HFFc6 (cell line): ENCODE measurements at regions not wholly inside any gene's neighbourhood (a gene's known extent, or its start where the extent isn't known, plus 50 kb on each side); places are given as distances from the start of the nearest gene placed in this dataset.

ENCODE experiments used
- DNase-seq: peaks from one replicate; pipeline ENCODE4 v3.0.0-alpha.2; 2018
- H3K27ac Mint-ChIP-seq: 2 replicates; pipeline ENCODE4 v1.8.0; 2020; ENCODE audit warnings: mild to moderate bottlenecking, mixed read lengths
- H3K27me3 Mint-ChIP-seq: 2 replicates; pipeline ENCODE4 v1.8.0; 2021; ENCODE audit warnings: mild to moderate bottlenecking, moderate library complexity, mixed read lengths; ENCODE audit not compliant: insufficient read depth
- H3K36me3 Mint-ChIP-seq: 2 replicates; pipeline ENCODE4 v1.8.0; 2021; ENCODE audit warnings: low read depth, mixed read lengths
- H3K4me1 Mint-ChIP-seq: 2 replicates; pipeline ENCODE4 v1.8.0; 2020; ENCODE audit warnings: low read depth, mixed read lengths
- H3K4me3 Mint-ChIP-seq: 2 replicates; pipeline ENCODE4 v1.8.0; 2020; ENCODE audit warnings: mild to moderate bottlenecking, moderate library complexity, mixed read lengths
- H3K9me3 Mint-ChIP-seq: 2 replicates; pipeline ENCODE4 v1.8.0; 2020; ENCODE audit warnings: mild to moderate bottlenecking, mixed read lengths
- TF ChIP-seq, protein P1 (sequence below): fragments of 200-600 bp; sonication (generic); IDR thresholded peaks from 2 replicates; pipeline ENCODE4 v1.5.0; 2021; ENCODE audit warnings: antibody characterized with exemption, mild to moderate bottlenecking

DNA sequence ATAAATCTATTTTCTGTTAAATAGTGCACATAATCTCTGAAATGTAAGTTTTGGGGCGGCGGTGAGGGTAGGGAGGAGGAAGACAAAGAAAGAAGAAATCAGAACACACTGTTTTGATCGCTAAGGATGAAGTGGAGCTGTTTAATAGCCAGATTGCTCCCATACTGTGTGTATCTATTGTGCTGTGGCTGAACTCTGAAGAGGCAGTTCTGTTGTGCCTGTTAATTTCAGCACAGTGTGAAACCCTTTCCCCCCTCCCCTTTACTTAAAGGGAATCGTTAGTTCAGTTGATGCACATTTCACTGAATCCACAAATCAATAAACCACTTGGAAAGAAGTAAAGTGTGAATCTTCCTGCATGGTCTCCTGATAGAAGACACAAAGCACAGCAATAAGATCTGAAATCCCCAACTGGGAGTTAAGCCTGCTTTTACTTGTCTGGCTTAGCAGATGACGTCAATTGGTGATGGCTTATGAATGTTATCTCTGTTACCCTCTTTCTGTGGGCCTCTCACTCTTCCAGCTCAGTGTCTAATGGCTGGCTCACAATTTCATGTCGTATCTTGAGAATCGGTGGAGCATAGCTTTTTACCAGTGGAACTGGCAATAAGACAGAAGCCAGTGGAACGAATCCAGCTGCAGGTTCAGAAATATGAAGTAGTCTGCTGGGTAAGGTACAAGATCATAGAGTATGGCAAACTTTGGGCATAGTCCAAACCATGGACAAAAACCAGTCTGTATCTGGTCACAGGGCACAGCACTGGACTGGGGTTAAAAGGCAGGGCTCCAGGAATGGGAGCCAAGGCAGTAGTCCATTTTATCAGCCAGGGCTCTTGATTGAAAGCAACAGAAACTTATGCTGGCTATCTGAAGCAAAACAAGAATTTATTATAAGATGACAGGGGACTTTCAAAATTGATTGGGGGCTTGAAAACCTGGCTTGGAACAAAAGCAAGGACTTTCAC is 413.5 kb upstream of the SEL1L start:
- Mint-ChIP-seq H3K9me3 (peaks cover 55% of the 10 kb centered on the region), H3K36me3 (no peaks in the 10 kb centered on the region; the same call in 1 of the 2 replicates), H3K27ac (no peak overlapping the region), H3K27me3 (no peaks in the 10 kb centered on the region), H3K4me3 (no peak overlapping the region), H3K4me1 (no peaks in the 10 kb centered on the region)
- DNase-seq: no peak
- TF ChIP-seq, protein P1, sequence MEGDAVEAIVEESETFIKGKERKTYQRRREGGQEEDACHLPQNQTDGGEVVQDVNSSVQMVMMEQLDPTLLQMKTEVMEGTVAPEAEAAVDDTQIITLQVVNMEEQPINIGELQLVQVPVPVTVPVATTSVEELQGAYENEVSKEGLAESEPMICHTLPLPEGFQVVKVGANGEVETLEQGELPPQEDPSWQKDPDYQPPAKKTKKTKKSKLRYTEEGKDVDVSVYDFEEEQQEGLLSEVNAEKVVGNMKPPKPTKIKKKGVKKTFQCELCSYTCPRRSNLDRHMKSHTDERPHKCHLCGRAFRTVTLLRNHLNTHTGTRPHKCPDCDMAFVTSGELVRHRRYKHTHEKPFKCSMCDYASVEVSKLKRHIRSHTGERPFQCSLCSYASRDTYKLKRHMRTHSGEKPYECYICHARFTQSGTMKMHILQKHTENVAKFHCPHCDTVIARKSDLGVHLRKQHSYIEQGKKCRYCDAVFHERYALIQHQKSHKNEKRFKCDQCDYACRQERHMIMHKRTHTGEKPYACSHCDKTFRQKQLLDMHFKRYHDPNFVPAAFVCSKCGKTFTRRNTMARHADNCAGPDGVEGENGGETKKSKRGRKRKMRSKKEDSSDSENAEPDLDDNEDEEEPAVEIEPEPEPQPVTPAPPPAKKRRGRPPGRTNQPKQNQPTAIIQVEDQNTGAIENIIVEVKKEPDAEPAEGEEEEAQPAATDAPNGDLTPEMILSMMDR: no peak

DNA sequence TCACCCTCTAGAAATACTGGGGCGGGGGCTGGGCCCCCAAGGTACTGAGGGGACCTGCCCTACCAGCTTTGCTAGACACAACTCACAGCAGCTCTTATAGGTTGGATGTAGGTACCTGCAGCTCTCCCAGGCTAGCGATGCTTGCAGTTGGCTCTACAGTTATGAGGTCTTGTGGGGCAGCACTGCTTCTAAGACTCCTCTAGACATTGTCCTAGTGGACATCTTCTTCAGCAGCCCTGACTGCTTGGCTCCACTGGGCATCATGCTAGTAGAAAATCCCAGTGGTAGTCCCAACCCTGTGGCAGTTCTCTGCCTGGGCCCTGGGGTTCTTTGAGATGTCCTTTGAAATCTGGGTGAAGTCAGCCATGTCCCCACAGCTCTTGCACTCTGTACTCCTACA is 419.3 kb upstream of the SEL1L start:
- no peak overlapping the region for H3K4me3 Mint-ChIP-seq
- no peaks in the 10 kb centered on the region for H3K27me3 Mint-ChIP-seq
- H3K27ac Mint-ChIP-seq: no peak overlapping the region
- TF ChIP-seq, protein P1: no peak
- H3K4me1 Mint-ChIP-seq: no peaks in the 10 kb centered on the region
- 0 out of 2 replicates have a peak, but pooled peaks cover 5% of the 10 kb centered on the region for H3K36me3 Mint-ChIP-seq
- no peak for DNase-seq
- H3K9me3 Mint-ChIP-seq: peaks cover 52% of the 10 kb centered on the region

DNA sequence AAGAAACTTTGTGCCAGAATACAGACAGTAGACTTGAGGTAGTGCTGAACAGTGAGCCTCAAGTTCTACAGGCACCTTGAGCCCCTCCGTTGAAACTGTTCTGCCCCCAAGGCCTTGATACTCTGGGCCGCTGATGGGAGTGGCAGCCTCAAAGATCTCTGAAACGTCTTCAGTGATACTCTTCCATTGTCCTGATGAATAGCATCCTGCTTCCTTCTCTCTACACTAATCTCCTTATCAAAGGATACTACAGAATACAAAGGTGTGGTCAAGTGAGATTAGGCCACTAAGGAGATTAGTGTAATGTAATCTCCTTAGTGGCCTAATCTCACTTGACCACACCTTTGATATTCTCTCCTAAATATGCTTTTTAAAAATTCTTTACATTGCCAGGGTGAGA is 419.8 kb upstream of the SEL1L start:
- no peaks in the 10 kb centered on the region for H3K27me3 Mint-ChIP-seq
- 0 out of 2 replicates have a peak, but pooled peaks cover 5% of the 10 kb centered on the region for H3K36me3 Mint-ChIP-seq
- TF ChIP-seq, protein P1: no peak
- no peaks in the 10 kb centered on the region for H3K4me1 Mint-ChIP-seq
- peaks cover 52% of the 10 kb centered on the region for H3K9me3 Mint-ChIP-seq
- DNase-seq: no peak
- H3K4me3 Mint-ChIP-seq: no peak overlapping the region
- no peak overlapping the region for H3K27ac Mint-ChIP-seq

DNA sequence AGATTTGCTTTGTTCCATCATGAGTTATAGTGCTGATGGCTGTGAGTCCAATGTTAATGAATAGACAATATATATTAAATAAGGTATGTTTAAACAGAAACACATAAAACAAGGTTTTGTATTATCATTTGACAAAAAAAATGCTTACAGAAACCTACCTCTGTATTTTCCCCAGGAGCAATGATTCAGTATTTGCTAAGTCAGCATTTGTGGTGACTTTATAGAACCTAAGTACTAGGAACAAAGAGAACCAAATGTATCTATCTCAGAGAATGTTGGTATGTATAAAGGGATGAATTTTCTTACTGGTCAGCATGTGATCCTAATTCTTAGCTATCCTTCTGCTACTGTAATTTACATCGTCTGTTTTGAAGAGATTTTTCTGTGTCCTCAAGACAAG is 421.5 kb upstream of the SEL1L start:
- Mint-ChIP-seq H3K4me3 (no peak overlapping the region), H3K4me1 (no peaks in the 10 kb centered on the region), H3K27me3 (no peaks in the 10 kb centered on the region), H3K27ac (no peak overlapping the region), H3K36me3 (0 out of 2 replicates have a peak, but pooled peaks cover 5% of the 10 kb centered on the region), H3K9me3 (peaks cover 65% of the 10 kb centered on the region)
- TF ChIP-seq, protein P1: no peak
- no peak for DNase-seq

DNA sequence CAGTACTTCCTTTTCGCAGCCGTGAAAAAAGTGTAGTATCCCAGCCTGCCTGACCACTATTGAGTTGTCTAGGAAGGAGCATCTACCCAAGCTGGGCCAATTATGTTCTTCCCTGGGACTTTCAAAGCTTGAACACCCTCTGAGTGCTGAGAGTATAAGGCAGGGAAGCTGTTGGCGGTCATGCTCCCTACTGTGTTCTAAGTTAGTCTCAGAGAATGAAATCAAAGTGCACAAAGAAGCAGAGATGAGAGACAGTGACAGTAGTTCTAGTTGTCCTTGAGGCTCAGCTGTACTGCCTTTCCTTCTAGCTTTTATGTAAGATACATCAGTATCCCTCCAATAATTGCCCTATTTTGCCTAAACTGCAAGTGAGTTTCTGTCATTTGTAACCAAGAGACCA is 427.1 kb upstream of the SEL1L start:
- Mint-ChIP-seq H3K36me3 (peaks cover 1% of the 10 kb centered on the region; the same call in 1 of the 2 replicates), H3K27me3 (no peaks in the 10 kb centered on the region), H3K4me1 (no peaks in the 10 kb centered on the region), H3K9me3 (peaks cover 44% of the 10 kb centered on the region), H3K4me3 (no peak overlapping the region), H3K27ac (no peak overlapping the region)
- TF ChIP-seq, protein P1: no peak
- DNase-seq: no peak
